AG09319 (cell line): ENCODE measurements at regions not wholly inside any gene's neighbourhood (a gene's known extent, or its start where the extent isn't known, plus 50 kb on each side); places are given as distances from the start of the nearest gene placed in this dataset.

ENCODE experiments used
- DNase-seq: peaks from one replicate; pipeline ENCODE4 v3.0.0-alpha.2; 2010; ENCODE audit warnings: low read depth; ENCODE audit errors: extremely low read depth
- CTCF ChIP-seq: IDR thresholded peaks from 2 replicates; pipeline ENCODE4 v1.5.1; 2011; ENCODE audit warnings: low read depth, mild to moderate bottlenecking, inconsistent platforms, low read length, moderate library complexity

GRCh38 chr3:148070041-148070440, 627.7 kb upstream of the AGTR1 start:
- DNase-seq, result no peak
- TF ChIP-seq CTCF, result no peak

- DNase-seq, result no peak
- no peak for TF ChIP-seq CTCF
Measured at GRCh38 chr3:148073721-148074456, 623.8 kb upstream of the AGTR1 start.

- TF ChIP-seq CTCF, result no peak
- no peak for DNase-seq
Measured at GRCh38 chr3:148074946-148075345, 622.8 kb upstream of the AGTR1 start.

GRCh38 chr3:148075771-148076716, 621.7 kb upstream of the AGTR1 start:
- peak; percentile 28 for DNase-seq

GRCh38 chr3:148077318-148077923, 620.3 kb upstream of the AGTR1 start:
- peak; percentile 57 for TF ChIP-seq CTCF
- no peak for DNase-seq

More at GRCh38 chr3:148075771-148076716, 621.7 kb upstream of the AGTR1 start:
- peak; percentile 90 for TF ChIP-seq CTCF

GRCh38 chr3:148077965-148078364, 619.7 kb upstream of the AGTR1 start:
- no peak for TF ChIP-seq CTCF
- DNase-seq, result no peak

- no peak for TF ChIP-seq CTCF
Measured at GRCh38 chr3:148078658-148079057, 619.0 kb upstream of the AGTR1 start.

More at GRCh38 chr3:148078658-148079057, 619.0 kb upstream of the AGTR1 start:
- DNase-seq, result no peak
